CD4-positive, CD25-positive, alpha-beta regulatory T cell (primary cell): ENCODE measurements at regions not wholly inside any gene's neighbourhood (a gene's known extent, or its start where the extent isn't known, plus 50 kb on each side); places are given as distances from the start of the nearest gene placed in this dataset.

Experiments
- ATAC-seq, 2 donors: fragments of 150-1000 bp; cut with Tn5 transposase; one replicate each; pipeline ENCODE4 v1.10.0; 2021; ENCODE audit warnings: low read depth in 2 of 2, moderate number of reproducible peaks in 2 of 2, moderate library complexity in 1 of 2
- DNase-seq, 3 donors: peaks; one replicate each; pipeline versions ENCODE4 v3.0.0 to v3.0.0-alpha.2; 2012 to 2022; ENCODE audit warnings: mixed read lengths in 1 of 3
- H3K27ac ChIP-seq: one replicate; pipeline ENCODE4 v1.7.0; 2013; ENCODE audit warnings: mild to moderate bottlenecking, low read length; ENCODE audit not compliant: insufficient read depth, poor library complexity, severe bottlenecking
- H3K27me3 ChIP-seq: one replicate; pipeline ENCODE4 v1.7.0; 2013; ENCODE audit warnings: low read length; ENCODE audit not compliant: control insufficient read depth, insufficient read depth
- H3K36me3 ChIP-seq: one replicate; pipeline ENCODE4 v1.7.0; 2013; ENCODE audit warnings: mild to moderate bottlenecking, low read length, moderate library complexity; ENCODE audit not compliant: control insufficient read depth, insufficient read depth
- H3K4me1 ChIP-seq: 2 replicates; pipeline ENCODE4 v1.7.0; 2013; ENCODE audit warnings: mild to moderate bottlenecking, low read length; ENCODE audit not compliant: insufficient read depth, control insufficient read depth, poor library complexity, severe bottlenecking
- H3K4me3 ChIP-seq: one replicate; pipeline ENCODE4 v1.7.0; 2013; ENCODE audit warnings: low read depth, mild to moderate bottlenecking, low read length, moderate library complexity
- H3K9me3 ChIP-seq, 2 experiments: 1 replicate in 1 of 2; 2 replicates in 1 of 2; pipeline ENCODE4 v1.7.0; 2013; ENCODE audit warnings: low read length in 2 of 2, mild to moderate bottlenecking in 1 of 2, moderate library complexity in 1 of 2; ENCODE audit not compliant: control insufficient read depth in 2 of 2
- H3K27ac Mint-ChIP-seq, 3 donors: one replicate each; pipeline ENCODE4 v1.8.0; 2020 to 2022; ENCODE audit warnings: mild to moderate bottlenecking in 3 of 3, mixed read lengths in 3 of 3, moderate library complexity in 2 of 3
- H3K27me3 Mint-ChIP-seq: one replicate; pipeline ENCODE4 v1.8.0; 2022; ENCODE audit warnings: mild to moderate bottlenecking, mixed read lengths
- H3K36me3 Mint-ChIP-seq: one replicate; pipeline ENCODE4 v1.8.0; 2020; ENCODE audit warnings: mixed read lengths
- H3K4me1 Mint-ChIP-seq, 4 donors: one replicate each; pipeline ENCODE4 v1.8.0; 2020 to 2022; ENCODE audit warnings: mixed read lengths in 4 of 4, mild to moderate bottlenecking in 1 of 4
- H3K4me3 Mint-ChIP-seq, 4 donors: one replicate each; pipeline ENCODE4 v1.8.0; 2020 to 2022; ENCODE audit warnings: mild to moderate bottlenecking in 4 of 4, mixed read lengths in 4 of 4, moderate library complexity in 3 of 4
- H3K9me3 Mint-ChIP-seq, 7 donors: one replicate each; pipeline ENCODE4 v1.8.0; 2020 to 2022; ENCODE audit warnings: mixed read lengths in 7 of 7, mild to moderate bottlenecking in 3 of 7, moderate library complexity in 2 of 7

DNA sequence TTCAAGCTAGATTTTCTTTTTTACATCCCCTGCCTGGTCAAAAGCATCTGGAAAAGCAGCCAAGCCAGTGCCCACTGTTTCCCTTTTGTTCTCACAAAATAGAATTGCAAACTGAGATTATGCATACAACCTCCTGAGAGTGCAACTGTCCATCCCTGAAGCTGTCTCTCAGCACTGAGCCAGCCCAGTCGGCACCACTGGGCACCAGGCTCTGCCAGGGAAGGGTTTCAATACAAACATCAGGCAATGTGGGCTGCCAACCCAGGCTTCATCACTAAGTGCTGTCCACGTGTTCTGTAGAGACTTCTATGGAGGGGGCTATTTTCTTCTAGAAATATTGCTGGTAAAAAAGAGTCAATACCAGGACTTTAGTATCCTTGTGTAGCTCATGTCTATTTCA, 356.3 kb upstream of the TBL1XR1 start:
- no peaks in the 10 kb centered on the region for H3K27me3 ChIP-seq
- Mint-ChIP-seq H3K27ac (peak overlapping the region in 2 of 3 donors; percentile 9 to 37), H3K36me3 (no peaks in the 10 kb centered on the region), H3K9me3 (peaks cover 0 to 2% (median 0%) of the 10 kb centered on the region in 7 donors), H3K4me3 (peak overlapping the region in 1 of 4 donors; percentile 77), H3K4me1 (peaks cover 44 to 81% (median 53%) of the 10 kb centered on the region in 4 donors), H3K27me3 (no peaks in the 10 kb centered on the region)
- DNase-seq (no peak), ATAC-seq (no peak)
- no peak overlapping the region for H3K27ac ChIP-seq
- H3K36me3 ChIP-seq, result no peaks in the 10 kb centered on the region
- H3K9me3 ChIP-seq, result no peaks in the 10 kb centered on the region
- H3K4me1 ChIP-seq, result peaks cover 41% of the 10 kb centered on the region
- H3K4me3 ChIP-seq, result no peak overlapping the region

DNA sequence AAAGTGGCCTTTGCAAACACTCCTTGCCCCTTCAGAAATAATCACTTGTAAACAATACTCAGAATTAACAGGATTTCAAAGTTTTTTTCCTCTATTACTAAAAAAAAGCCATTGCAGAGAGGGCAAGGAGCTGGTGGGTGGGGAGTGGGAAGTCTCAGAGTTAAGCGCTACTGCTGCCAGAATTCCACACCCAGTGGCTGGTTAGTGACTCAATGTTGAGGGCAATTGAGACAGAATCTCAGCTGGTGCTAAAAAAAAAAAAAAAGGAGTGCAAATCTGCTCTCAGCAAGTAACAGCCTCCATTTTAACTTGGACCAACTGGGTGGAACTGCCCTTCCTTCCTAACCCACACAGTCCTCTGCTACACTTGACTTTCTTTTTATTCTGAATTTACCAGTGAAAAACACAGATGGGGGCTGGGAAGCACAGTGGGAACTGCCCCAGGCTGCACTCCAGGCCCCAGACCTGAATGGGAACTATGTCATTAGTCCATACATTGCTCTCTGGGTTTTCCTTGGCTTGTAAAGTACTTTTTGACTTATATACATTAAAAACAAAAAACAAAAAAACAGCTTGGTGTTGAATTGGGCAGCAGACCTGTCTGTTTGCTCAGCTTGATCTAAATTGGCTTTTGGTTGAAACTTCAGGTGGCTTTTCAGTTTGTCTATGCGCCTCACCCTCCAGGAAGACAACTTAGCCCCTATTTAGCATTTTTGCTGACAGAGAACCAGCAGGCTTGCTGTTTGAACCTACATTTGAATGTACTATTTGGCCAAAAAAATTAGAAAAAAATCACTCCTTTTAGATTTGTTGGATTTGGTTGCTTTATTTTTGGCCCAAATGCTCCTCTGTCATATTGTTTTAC, 357.8 kb upstream of the TBL1XR1 start:
- Histone ChIP-seq H3K27me3 (no peaks in the 10 kb centered on the region), H3K4me3 (no peak overlapping the region), H3K36me3 (no peaks in the 10 kb centered on the region), H3K9me3 (no peaks in the 10 kb centered on the region), H3K4me1 (peaks cover 41% of the 10 kb centered on the region), H3K27ac (no peak overlapping the region)
- peak overlapping the region in 2 of 3 donors; percentile 39 to 66 for H3K27ac Mint-ChIP-seq
- DNase-seq (peak in 1 of 3 donors; percentile 25), ATAC-seq (no peak)
- H3K9me3 Mint-ChIP-seq, result peaks cover 0 to 2% (median 0%) of the 10 kb centered on the region in 7 donors
- H3K4me3 Mint-ChIP-seq, result peak overlapping the region in 1 of 4 donors; percentile 42
- H3K36me3 Mint-ChIP-seq, result no peaks in the 10 kb centered on the region
- peaks cover 40 to 67% (median 50%) of the 10 kb centered on the region in 4 donors for H3K4me1 Mint-ChIP-seq
- no peaks in the 10 kb centered on the region for H3K27me3 Mint-ChIP-seq

DNA sequence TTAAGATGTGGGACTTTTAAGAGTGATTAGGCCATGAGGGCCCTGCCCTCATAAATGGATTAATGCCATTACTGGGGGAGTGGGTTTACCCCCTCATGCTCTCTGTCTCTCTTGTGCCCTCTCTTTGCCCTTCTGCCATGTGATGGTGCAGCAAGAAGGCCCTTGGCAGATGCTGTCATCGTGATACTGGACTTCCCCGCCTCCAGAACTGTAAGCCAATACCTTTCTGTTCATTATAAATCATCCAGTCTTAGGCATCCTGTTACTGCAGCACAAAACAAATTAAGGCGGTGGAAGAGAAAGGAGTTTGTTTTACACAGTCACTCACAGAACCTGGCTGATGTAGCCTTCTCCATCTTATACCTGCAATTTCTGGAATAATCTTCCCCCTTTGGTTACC, 360.3 kb upstream of the TBL1XR1 start:
- H3K27ac Mint-ChIP-seq, result peak overlapping the region in 2 of 3 donors; percentile 2 to 8
- no peak for DNase-seq
- H3K9me3 Mint-ChIP-seq, result peaks cover 0 to 2% (median 0%) of the 10 kb centered on the region in 7 donors
- Histone ChIP-seq H3K36me3 (no peaks in the 10 kb centered on the region), H3K4me1 (peaks cover 19% of the 10 kb centered on the region), H3K9me3 (no peaks in the 10 kb centered on the region), H3K27ac (no peak overlapping the region), H3K4me3 (no peak overlapping the region), H3K27me3 (no peaks in the 10 kb centered on the region)
- H3K4me1 Mint-ChIP-seq, result peaks cover 22 to 44% (median 30%) of the 10 kb centered on the region in 4 donors
- no peak for ATAC-seq
- no peaks in the 10 kb centered on the region for H3K36me3 Mint-ChIP-seq
- no peaks in the 10 kb centered on the region for H3K27me3 Mint-ChIP-seq
- peak overlapping the region in 1 of 4 donors; percentile 47 for H3K4me3 Mint-ChIP-seq

DNA sequence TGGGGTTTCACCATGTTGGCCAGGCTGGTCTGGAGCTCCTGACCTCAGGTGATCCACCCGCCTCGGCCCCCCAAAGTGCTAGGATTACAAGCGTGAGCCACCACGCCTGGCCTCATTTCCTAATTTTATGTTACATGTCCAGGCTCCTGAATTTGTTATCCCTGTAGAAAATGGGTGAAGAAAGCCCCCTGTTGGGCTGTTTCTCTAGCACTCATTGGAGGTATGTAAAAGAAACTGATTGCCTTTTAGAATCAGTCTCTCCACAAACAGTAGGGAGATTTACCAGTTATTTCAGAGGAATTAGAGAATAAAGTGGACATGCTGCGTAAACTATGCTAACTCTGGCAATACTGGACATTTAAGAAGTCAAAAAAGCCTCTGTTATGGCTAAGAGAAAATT, 364.1 kb upstream of the TBL1XR1 start:
- H3K27me3 ChIP-seq, result no peaks in the 10 kb centered on the region
- no peaks in the 10 kb centered on the region for H3K9me3 ChIP-seq
- H3K4me3 Mint-ChIP-seq, result no peak overlapping the region
- no peak overlapping the region for H3K27ac Mint-ChIP-seq
- H3K4me1 ChIP-seq, result no peaks in the 10 kb centered on the region
- H3K27ac ChIP-seq, result no peak overlapping the region
- ATAC-seq (no peak), DNase-seq (no peak)
- H3K9me3 Mint-ChIP-seq, result peaks cover 0 to 1% (median 0%) of the 10 kb centered on the region in 7 donors
- peaks cover 2 to 11% (median 4%) of the 10 kb centered on the region in 4 donors for H3K4me1 Mint-ChIP-seq
- H3K36me3 ChIP-seq, result no peaks in the 10 kb centered on the region
- no peak overlapping the region for H3K4me3 ChIP-seq
- no peaks in the 10 kb centered on the region for H3K27me3 Mint-ChIP-seq
- H3K36me3 Mint-ChIP-seq, result no peaks in the 10 kb centered on the region

DNA sequence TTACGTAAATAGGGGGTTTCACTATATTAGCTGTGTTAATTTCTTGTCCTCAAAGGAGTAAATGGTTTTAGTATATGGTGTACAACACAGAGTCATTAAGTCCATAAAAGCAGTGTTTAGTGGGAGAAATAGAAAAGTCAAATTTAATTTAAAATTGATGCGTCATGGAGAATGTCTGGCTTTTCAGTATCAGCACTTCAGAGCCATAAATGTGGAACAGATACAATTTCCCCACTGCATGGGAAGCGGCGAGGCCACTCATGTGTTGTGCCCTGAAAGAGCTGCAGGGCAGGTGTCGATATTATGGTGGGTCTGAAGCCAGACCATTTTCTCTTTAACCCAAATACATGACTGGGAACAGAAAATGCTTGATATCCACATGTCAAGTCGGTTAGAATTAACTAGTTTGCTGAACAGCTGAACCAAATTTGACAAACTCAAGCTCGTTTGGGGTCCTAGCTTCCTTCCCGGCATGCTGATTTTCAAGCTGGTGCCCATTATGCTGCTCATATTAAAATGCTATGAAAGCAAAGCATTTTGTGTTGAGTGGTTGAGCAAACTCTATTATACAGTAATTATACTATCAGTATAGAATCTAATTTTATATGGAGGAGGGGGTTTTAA, 364.6 kb upstream of the TBL1XR1 start:
- H3K9me3 Mint-ChIP-seq, result peaks cover 0 to 1% (median 0%) of the 10 kb centered on the region in 7 donors
- ATAC-seq, result no peak
- H3K27ac ChIP-seq, result no peak overlapping the region
- H3K4me3 ChIP-seq, result no peak overlapping the region
- H3K4me3 Mint-ChIP-seq, result no peak overlapping the region
- H3K4me1 Mint-ChIP-seq, result peaks cover 0 to 6% (median 3%) of the 10 kb centered on the region in 4 donors
- no peaks in the 10 kb centered on the region for H3K27me3 ChIP-seq
- no peaks in the 10 kb centered on the region for H3K36me3 Mint-ChIP-seq
- no peaks in the 10 kb centered on the region for H3K27me3 Mint-ChIP-seq
- H3K9me3 ChIP-seq, result no peaks in the 10 kb centered on the region
- H3K27ac Mint-ChIP-seq, result no peak overlapping the region
- no peaks in the 10 kb centered on the region for H3K36me3 ChIP-seq
- no peak for DNase-seq
- H3K4me1 ChIP-seq, result no peaks in the 10 kb centered on the region

DNA sequence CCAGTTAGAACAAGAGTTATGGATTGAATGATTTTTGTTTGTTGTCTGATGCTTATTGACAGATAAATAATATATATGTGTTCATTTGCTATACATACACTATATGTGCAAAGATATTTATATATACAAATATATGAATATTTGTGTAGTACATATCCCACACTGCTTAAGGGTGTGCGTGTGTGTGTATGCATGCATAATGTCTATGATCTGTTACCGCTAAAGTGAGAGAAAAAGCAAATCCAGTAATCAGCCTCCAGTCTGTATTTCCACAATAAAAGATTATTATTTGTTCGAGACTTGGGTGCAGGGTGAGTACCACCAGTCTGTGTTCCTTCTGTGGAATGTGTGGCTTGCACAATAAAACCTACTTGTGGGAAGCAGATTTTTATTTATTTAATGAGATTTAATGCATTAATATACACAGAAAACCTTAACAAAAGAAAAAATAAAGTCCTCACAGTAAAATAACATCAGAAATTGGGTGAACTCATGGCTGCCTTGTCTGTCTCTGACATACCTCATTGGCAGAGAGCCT, 366.0 kb upstream of the TBL1XR1 start:
- no peaks in the 10 kb centered on the region for H3K36me3 Mint-ChIP-seq
- no peaks in the 10 kb centered on the region for H3K27me3 Mint-ChIP-seq
- no peak overlapping the region for H3K4me3 Mint-ChIP-seq
- no peak overlapping the region for H3K27ac Mint-ChIP-seq
- no peaks in the 10 kb centered on the region for H3K9me3 Mint-ChIP-seq
- Histone ChIP-seq H3K27ac (no peak overlapping the region), H3K4me1 (no peaks in the 10 kb centered on the region), H3K4me3 (no peak overlapping the region), H3K27me3 (no peaks in the 10 kb centered on the region), H3K9me3 (no peaks in the 10 kb centered on the region), H3K36me3 (no peaks in the 10 kb centered on the region)
- no peak for ATAC-seq
- DNase-seq, result no peak
- H3K4me1 Mint-ChIP-seq, result no peaks in the 10 kb centered on the region

DNA sequence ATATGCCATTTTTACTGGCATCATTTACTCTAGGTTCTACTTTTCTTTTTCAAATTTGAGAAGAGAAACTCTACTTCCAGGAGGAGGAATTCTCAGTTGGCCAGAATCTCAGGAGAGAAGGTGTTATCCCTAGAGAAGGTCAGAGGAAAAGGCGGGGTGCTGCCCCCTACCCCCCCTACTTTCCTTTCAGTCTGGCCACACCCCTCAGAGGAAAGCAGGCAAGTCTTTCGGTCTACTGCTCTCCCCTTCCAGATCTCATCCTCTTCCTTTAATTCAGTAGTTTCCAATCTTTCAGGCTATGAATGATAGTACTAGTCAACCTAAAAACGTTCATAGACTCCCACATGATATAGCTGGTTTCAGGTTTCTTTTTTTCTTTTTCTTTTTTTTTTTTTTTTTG, 366.5 kb upstream of the TBL1XR1 start:
- no peak overlapping the region for H3K4me3 ChIP-seq
- H3K4me1 Mint-ChIP-seq, result no peaks in the 10 kb centered on the region
- H3K4me1 ChIP-seq, result no peaks in the 10 kb centered on the region
- DNase-seq (no peak), ATAC-seq (no peak)
- no peaks in the 10 kb centered on the region for H3K27me3 ChIP-seq
- no peak overlapping the region for H3K27ac ChIP-seq
- H3K9me3 ChIP-seq, result no peaks in the 10 kb centered on the region
- H3K36me3 Mint-ChIP-seq, result no peaks in the 10 kb centered on the region
- no peaks in the 10 kb centered on the region for H3K9me3 Mint-ChIP-seq
- no peak overlapping the region for H3K27ac Mint-ChIP-seq
- no peaks in the 10 kb centered on the region for H3K27me3 Mint-ChIP-seq
- no peaks in the 10 kb centered on the region for H3K36me3 ChIP-seq
- H3K4me3 Mint-ChIP-seq, result no peak overlapping the region
